Cardiac muscle cell (in vitro differentiated cells and primary cell): ENCODE measurements at regions not wholly inside any gene's neighbourhood (a gene's known extent, or its start where the extent isn't known, plus 50 kb on each side); places are given as distances from the start of the nearest gene placed in this dataset.

ENCODE experiments used
- DNase-seq, 2 donors: peaks; one replicate each; pipeline versions ENCODE4 v3.0.0 to v3.0.0-alpha.2; 2010 to 2017; ENCODE audit warnings: low read depth in 1 of 2, low spot score in 1 of 2
- H3K27ac ChIP-seq: fragments of 200-600 bp; sonication (generic); 2 replicates; pipeline ENCODE4 v1.5.1; 2016
- H3K27me3 ChIP-seq: fragments of 200-600 bp; sonication (generic); 2 replicates; pipeline ENCODE4 v1.6.0; 2016; ENCODE audit warnings: control low read depth
- H3K36me3 ChIP-seq: fragments of 200-600 bp; sonication (generic); 2 replicates; pipeline ENCODE4 v1.5.1; 2016; ENCODE audit warnings: control low read depth
- H3K4me1 ChIP-seq: fragments of 200-600 bp; sonication (generic); 2 replicates; pipeline ENCODE4 v1.8.1; 2017; ENCODE audit warnings: low read depth, mild to moderate bottlenecking, mixed run types
- H3K4me3 ChIP-seq: fragments of 200-600 bp; sonication (generic); 2 replicates; pipeline ENCODE4 v1.5.1; 2016; ENCODE audit warnings: mild to moderate bottlenecking
- H3K9me3 ChIP-seq: fragments of 200-600 bp; sonication (generic); 2 replicates; pipeline ENCODE4 v1.5.1; 2017; ENCODE audit warnings: low read depth, mild to moderate bottlenecking, control low read depth
- CTCF ChIP-seq: IDR thresholded peaks from 2 replicates; pipeline ENCODE4 v1.5.1; 2012; ENCODE audit warnings: low read depth, mild to moderate bottlenecking, low read length

GRCh38 chr9:126235336-126236243 is 91.0 kb upstream of the MVB12B start:
- TF ChIP-seq CTCF: no peak
- H3K4me3 ChIP-seq: no peak overlapping the region
- no peaks in the 10 kb centered on the region for H3K36me3 ChIP-seq
- no peaks in the 10 kb centered on the region for H3K9me3 ChIP-seq
- H3K27ac ChIP-seq: no peak overlapping the region
- H3K4me1 ChIP-seq: no peaks in the 10 kb centered on the region
- DNase-seq: no peak
- H3K27me3 ChIP-seq: no peaks in the 10 kb centered on the region

- DNase-seq: no peak
- Histone ChIP-seq H3K4me3 (no peak overlapping the region), H3K27me3 (no peaks in the 10 kb centered on the region), H3K36me3 (no peaks in the 10 kb centered on the region), H3K9me3 (no peaks in the 10 kb centered on the region), H3K4me1 (no peaks in the 10 kb centered on the region), H3K27ac (no peak overlapping the region)
- no peak for TF ChIP-seq CTCF
Measured at GRCh38 chr9:126236273-126236672, 90.4 kb upstream of the MVB12B start.

DNA sequence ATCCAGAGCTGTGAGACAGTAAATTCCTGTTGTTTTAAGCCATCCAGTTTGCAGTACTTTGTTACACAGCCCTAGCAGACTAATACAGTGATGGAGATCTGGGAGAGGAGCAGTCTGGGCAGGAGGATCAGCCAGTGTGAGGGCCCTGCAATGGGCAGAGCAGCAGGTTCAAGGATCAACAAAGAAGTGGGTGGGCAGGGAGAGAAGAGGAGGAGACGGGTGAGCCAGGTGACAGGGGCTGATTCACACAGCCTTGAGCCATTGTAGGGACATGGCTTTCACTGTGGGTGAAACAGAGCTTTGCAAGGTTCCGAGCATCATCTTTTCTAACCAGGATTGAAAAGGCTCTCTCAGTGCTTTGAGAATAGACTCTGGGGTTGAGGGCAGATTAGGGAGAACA is 88.2 kb upstream of the MVB12B start:
- no peaks in the 10 kb centered on the region for H3K9me3 ChIP-seq
- H3K36me3 ChIP-seq: no peaks in the 10 kb centered on the region
- TF ChIP-seq CTCF: no peak
- H3K27ac ChIP-seq: no peak overlapping the region
- no peak overlapping the region for H3K4me3 ChIP-seq
- DNase-seq: no peak
- H3K4me1 ChIP-seq: no peaks in the 10 kb centered on the region
- H3K27me3 ChIP-seq: no peaks in the 10 kb centered on the region

GRCh38 chr9:126239515-126239914 is 87.1 kb upstream of the MVB12B start:
- no peak for TF ChIP-seq CTCF
- no peak overlapping the region for H3K27ac ChIP-seq

GRCh38 chr9:126240835-126241234 is 85.8 kb upstream of the MVB12B start:
- TF ChIP-seq CTCF: no peak

More at GRCh38 chr9:126239515-126239914, 87.1 kb upstream of the MVB12B start:
- Histone ChIP-seq H3K4me1 (no peaks in the 10 kb centered on the region), H3K27me3 (no peaks in the 10 kb centered on the region), H3K4me3 (no peak overlapping the region), H3K36me3 (no peaks in the 10 kb centered on the region), H3K9me3 (no peaks in the 10 kb centered on the region)
- DNase-seq: no peak

More at GRCh38 chr9:126240835-126241234, 85.8 kb upstream of the MVB12B start:
- no peak overlapping the region for H3K27ac ChIP-seq
- H3K4me1 ChIP-seq: no peaks in the 10 kb centered on the region
- H3K27me3 ChIP-seq: no peaks in the 10 kb centered on the region
- DNase-seq: no peak
- H3K9me3 ChIP-seq: no peaks in the 10 kb centered on the region
- H3K36me3 ChIP-seq: no peaks in the 10 kb centered on the region
- no peak overlapping the region for H3K4me3 ChIP-seq
